H9 (cell line): ENCODE measurements at regions not wholly inside any gene's neighbourhood (a gene's known extent, or its start where the extent isn't known, plus 50 kb on each side); places are given as distances from the start of the nearest gene placed in this dataset.

Experiments
- DNase-seq: peaks from one replicate; pipeline ENCODE4 v3.0.0-alpha.2; 2017
- H2AFZ ChIP-seq: one replicate; pipeline ENCODE4 v1.6.1; 2013; ENCODE audit warnings: mild to moderate bottlenecking, low read length, control low read depth, moderate library complexity
- H2AK5ac ChIP-seq: 2 replicates; pipeline ENCODE4 v1.6.1; 2013; ENCODE audit warnings: low read length, control low read depth, mixed read lengths; ENCODE audit not compliant: insufficient read length
- H2BK120ac ChIP-seq: one replicate; pipeline ENCODE4 v1.6.1; 2013; ENCODE audit warnings: low read depth, mild to moderate bottlenecking, low read length, control low read depth, inconsistent platforms; ENCODE audit not compliant: poor library complexity, severe bottlenecking
- H2BK12ac ChIP-seq: 2 replicates; pipeline ENCODE4 v1.6.1; 2013; ENCODE audit warnings: low read length, control low read depth, mixed read lengths, low read depth; ENCODE audit not compliant: insufficient read length
- H2BK15ac ChIP-seq: 2 replicates; pipeline ENCODE4 v1.6.1; 2013; ENCODE audit warnings: low read depth, low read length, control low read depth
- H2BK20ac ChIP-seq: one replicate; pipeline ENCODE4 v1.6.1; 2013; ENCODE audit warnings: low read depth, mild to moderate bottlenecking, low read length, control low read depth, inconsistent platforms; ENCODE audit not compliant: poor library complexity, severe bottlenecking
- H2BK5ac ChIP-seq: 2 replicates; pipeline ENCODE4 v1.6.1; 2013; ENCODE audit warnings: low read length, control low read depth, mixed read lengths; ENCODE audit not compliant: insufficient read length
- H3K14ac ChIP-seq: 2 replicates; pipeline ENCODE4 v1.6.1; 2013; ENCODE audit warnings: low read length, control low read depth; ENCODE audit not compliant: insufficient read depth
- H3K18ac ChIP-seq: 2 replicates; pipeline ENCODE4 v1.6.1; 2013; ENCODE audit warnings: low read depth, mild to moderate bottlenecking, mixed read lengths, low read length, control low read depth; ENCODE audit not compliant: insufficient read length
- H3K23ac ChIP-seq: 2 replicates; pipeline ENCODE4 v1.6.1; 2013; ENCODE audit warnings: low read length, control low read depth, mixed read lengths, low read depth; ENCODE audit not compliant: insufficient read length
- H3K23me2 ChIP-seq: 2 replicates; pipeline ENCODE4 v1.6.1; 2013; ENCODE audit warnings: low read depth, mild to moderate bottlenecking, mixed read lengths, low read length, control low read depth; ENCODE audit not compliant: insufficient read length, poor library complexity, severe bottlenecking
- H3K27ac ChIP-seq: 2 replicates; pipeline ENCODE4 v1.5.1; 2013; ENCODE audit warnings: low read length, control low read depth, mixed read lengths, low read depth; ENCODE audit not compliant: insufficient read length
- H3K27me3 ChIP-seq: 2 replicates; pipeline ENCODE4 v1.6.1; 2013; ENCODE audit warnings: low read length, control low read depth, inconsistent platforms; ENCODE audit not compliant: insufficient read depth
- H3K4ac ChIP-seq: 2 replicates; pipeline ENCODE4 v1.6.1; 2013; ENCODE audit warnings: low read depth, mild to moderate bottlenecking, control low read depth, inconsistent platforms, low read length, moderate library complexity
- H3K4me1 ChIP-seq: 2 replicates; pipeline ENCODE4 v1.6.1; 2013; ENCODE audit warnings: low read length, control low read depth, inconsistent platforms; ENCODE audit not compliant: insufficient read depth
- H3K4me2 ChIP-seq: 2 replicates; pipeline ENCODE4 v1.6.1; 2013; ENCODE audit warnings: low read length, control low read depth, mixed read lengths; ENCODE audit not compliant: insufficient read length, insufficient read depth
- H3K56ac ChIP-seq: 2 replicates; pipeline ENCODE4 v1.6.1; 2013; ENCODE audit warnings: low read depth, mild to moderate bottlenecking, mixed read lengths, low read length, control low read depth; ENCODE audit not compliant: insufficient read length
- H3K79me1 ChIP-seq: 2 replicates; pipeline ENCODE4 v1.6.1; 2013; ENCODE audit warnings: low read depth, mild to moderate bottlenecking, moderate library complexity, low read length, control low read depth, inconsistent platforms; ENCODE audit not compliant: insufficient read depth, poor library complexity, severe bottlenecking
- H3K79me2 ChIP-seq: 2 replicates; pipeline ENCODE4 v1.6.1; 2013; ENCODE audit warnings: low read length, control low read depth, inconsistent platforms; ENCODE audit not compliant: insufficient read depth
- H3K9ac ChIP-seq: 2 replicates; pipeline ENCODE4 v1.6.1; 2013; ENCODE audit warnings: low read length, control low read depth, mixed read lengths; ENCODE audit not compliant: insufficient read length; ENCODE audit errors: extremely low read depth
- H3K9me3 ChIP-seq: one replicate; pipeline ENCODE4 v1.6.1; 2013; ENCODE audit warnings: low read depth, low read length, inconsistent platforms; ENCODE audit not compliant: control insufficient read depth
- H3T11ph ChIP-seq: one replicate; pipeline ENCODE4 v1.6.1; 2013; ENCODE audit warnings: mild to moderate bottlenecking, low read length, control low read depth, inconsistent platforms
- H4K20me1 ChIP-seq: one replicate; pipeline ENCODE4 v1.6.1; 2013; ENCODE audit not compliant: control insufficient read depth, insufficient read length, insufficient read depth
- H4K5ac ChIP-seq: 2 replicates; pipeline ENCODE4 v1.6.1; 2013; ENCODE audit warnings: low read depth, mild to moderate bottlenecking, mixed read lengths, low read length, control low read depth; ENCODE audit not compliant: insufficient read length
- H4K8ac ChIP-seq: replicated peaks from 2 replicates; pipeline ENCODE4 v1.6.1; 2013; ENCODE audit warnings: low read length, control low read depth, mixed read lengths, low read depth; ENCODE audit not compliant: insufficient read length
- H4K91ac ChIP-seq: 2 replicates; pipeline ENCODE4 v1.6.1; 2013; ENCODE audit warnings: low read depth, mild to moderate bottlenecking, moderate library complexity, mixed read lengths, low read length, control low read depth; ENCODE audit not compliant: insufficient read length
- H3K27ac Mint-ChIP-seq, 3 experiments: 2 replicates in 2 of 3; 3 replicates in 1 of 3; pipeline ENCODE4 v1.8.0; 2020 to 2021; ENCODE audit warnings: mixed read lengths in 3 of 3, mild to moderate bottlenecking in 1 of 3, moderate library complexity in 1 of 3
- H3K27me3 Mint-ChIP-seq: 2 replicates; pipeline ENCODE4 v1.8.0; 2021; ENCODE audit warnings: low read depth, mild to moderate bottlenecking, moderate library complexity, mixed read lengths
- H3K36me3 Mint-ChIP-seq, 3 experiments: 2 replicates in 2 of 3; 3 replicates in 1 of 3; pipeline ENCODE4 v1.8.0; 2020 to 2021; ENCODE audit warnings: low read depth in 3 of 3, mixed read lengths in 3 of 3; ENCODE audit not compliant: insufficient read depth in 1 of 3
- H3K4me1 Mint-ChIP-seq, 2 experiments: 2 replicates each; pipeline ENCODE4 v1.8.0; 2020; ENCODE audit warnings: mixed read lengths in 2 of 2
- H3K4me3 Mint-ChIP-seq, 2 experiments: 2 replicates in 1 of 2; 3 replicates in 1 of 2; pipeline ENCODE4 v1.8.0; 2020 to 2021; ENCODE audit warnings: mild to moderate bottlenecking in 2 of 2, mixed read lengths in 2 of 2, moderate library complexity in 1 of 2
- H3K9me3 Mint-ChIP-seq, 2 experiments: 2 replicates in 1 of 2; 3 replicates in 1 of 2; pipeline ENCODE4 v1.8.0; 2020; ENCODE audit warnings: mild to moderate bottlenecking in 2 of 2, mixed read lengths in 2 of 2, moderate library complexity in 1 of 2
- WGBS: extraction: QIAGEN DNeasy Blood & Tissue Kit; methylation state at CpG from one replicate; pipeline ENCODE4 v1.1.7; 2013; ENCODE audit warnings: missing lambda C conversion rate, low lambda C conversion rate, mixed read lengths; ENCODE audit not compliant: insufficient read length; ENCODE audit errors: extremely low coverage; 5-methylcytosine and 5-hydroxymethylcytosine counted together
- TF ChIP-seq, protein P1 (sequence below): fragments of 200-600 bp; sonication (generic); conservative IDR thresholded peaks from 3 replicates; pipeline ENCODE4 v1.8.0; 2021; ENCODE audit warnings: antibody characterized with exemption, mild to moderate bottlenecking

DNA sequence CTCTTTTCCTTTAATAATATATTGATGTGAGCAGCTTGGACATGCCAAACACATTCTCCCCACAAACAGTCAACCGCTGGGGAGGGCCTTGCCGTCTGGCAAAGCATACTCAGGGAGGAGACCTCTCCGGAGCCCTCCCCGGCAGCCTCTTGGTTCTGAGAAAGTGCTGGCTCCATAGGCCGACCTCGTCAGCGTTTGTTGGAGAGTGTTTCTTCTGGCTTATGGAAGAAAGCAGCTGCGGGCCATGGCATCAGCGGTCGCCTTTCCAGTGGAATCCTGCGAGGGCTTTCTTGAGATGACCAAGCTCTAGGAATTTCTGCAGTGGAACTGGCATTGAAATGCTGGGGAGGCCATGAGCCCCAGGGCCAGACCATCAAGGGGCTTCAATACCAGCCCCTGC is 405.7 kb upstream of the IRX4 start:
- DNase-seq = no peak
- H3K56ac ChIP-seq = no peak overlapping the region
- H2BK20ac ChIP-seq = no peak overlapping the region
- H2AK5ac ChIP-seq = no peak overlapping the region
- TF ChIP-seq, protein P1, sequence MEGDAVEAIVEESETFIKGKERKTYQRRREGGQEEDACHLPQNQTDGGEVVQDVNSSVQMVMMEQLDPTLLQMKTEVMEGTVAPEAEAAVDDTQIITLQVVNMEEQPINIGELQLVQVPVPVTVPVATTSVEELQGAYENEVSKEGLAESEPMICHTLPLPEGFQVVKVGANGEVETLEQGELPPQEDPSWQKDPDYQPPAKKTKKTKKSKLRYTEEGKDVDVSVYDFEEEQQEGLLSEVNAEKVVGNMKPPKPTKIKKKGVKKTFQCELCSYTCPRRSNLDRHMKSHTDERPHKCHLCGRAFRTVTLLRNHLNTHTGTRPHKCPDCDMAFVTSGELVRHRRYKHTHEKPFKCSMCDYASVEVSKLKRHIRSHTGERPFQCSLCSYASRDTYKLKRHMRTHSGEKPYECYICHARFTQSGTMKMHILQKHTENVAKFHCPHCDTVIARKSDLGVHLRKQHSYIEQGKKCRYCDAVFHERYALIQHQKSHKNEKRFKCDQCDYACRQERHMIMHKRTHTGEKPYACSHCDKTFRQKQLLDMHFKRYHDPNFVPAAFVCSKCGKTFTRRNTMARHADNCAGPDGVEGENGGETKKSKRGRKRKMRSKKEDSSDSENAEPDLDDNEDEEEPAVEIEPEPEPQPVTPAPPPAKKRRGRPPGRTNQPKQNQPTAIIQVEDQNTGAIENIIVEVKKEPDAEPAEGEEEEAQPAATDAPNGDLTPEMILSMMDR = no peak
- no peaks in the 10 kb centered on the region for H3K23me2 ChIP-seq
- Mint-ChIP-seq H3K9me3 (peaks cover 3 to 4% of the 10 kb centered on the region in 2 experiments; a peak in 1 of 5 replicates), H3K27ac (no peak overlapping the region), H3K4me1 (no peaks in the 10 kb centered on the region), H3K4me3 (no peak overlapping the region), H3K27me3 (peaks cover 8% of the 10 kb centered on the region), H3K36me3 (no peaks in the 10 kb centered on the region; a peak in 1 of 7 replicates)
- no peak overlapping the region for H4K91ac ChIP-seq
- no peak overlapping the region for H3K23ac ChIP-seq
- no peaks in the 10 kb centered on the region for H3K4me1 ChIP-seq
- no peak overlapping the region for H2BK12ac ChIP-seq
- no peak overlapping the region for H2BK120ac ChIP-seq
- no CpG with 5 or more reads among the region's 11 CpGs for WGBS
- no peak overlapping the region for H2BK5ac ChIP-seq
- H3K4me2 ChIP-seq = no peak overlapping the region
- H4K20me1 ChIP-seq = no peaks in the 10 kb centered on the region
- H3K18ac ChIP-seq = no peak overlapping the region
- H2AFZ ChIP-seq = no peak overlapping the region
- H4K5ac ChIP-seq = no peak overlapping the region
- H3K79me2 ChIP-seq = no peaks in the 10 kb centered on the region
- H3K27ac ChIP-seq = no peak overlapping the region
- no peaks in the 10 kb centered on the region for H3K27me3 ChIP-seq
- H3K14ac ChIP-seq = no peak overlapping the region
- H3K9me3 ChIP-seq = no peaks in the 10 kb centered on the region
- no peak overlapping the region for H3K4ac ChIP-seq
- H3K79me1 ChIP-seq = no peaks in the 10 kb centered on the region
- H3K9ac ChIP-seq = no peak overlapping the region
- H2BK15ac ChIP-seq = no peak overlapping the region
- no peak overlapping the region for H4K8ac ChIP-seq
- H3T11ph ChIP-seq = no peak overlapping the region
